Activated CD8-positive, alpha-beta memory T cell treated with anti-CD3 and anti-CD28 coated beads for 36 hours (primary cell): ENCODE measurements at regions not wholly inside any gene's neighbourhood (a gene's known extent, or its start where the extent isn't known, plus 50 kb on each side); places are given as distances from the start of the nearest gene placed in this dataset.
"Not testable (repeated sequence)": the region's sequence is repeated elsewhere in the genome, so short reads cannot be mapped to it uniquely, and the experiment has no call there.

Experiments
- CTCF ChIA-PET: fragments of 350-600 bp; sonication (Branson Sonifier 250); formaldehyde crosslinking; loops from one replicate; lab custom pipeline; 2021; ENCODE audit warnings: antibody characterized with exemption; lab: Charles Lee
- POLR2A ChIA-PET: fragments of 350-600 bp; sonication (Branson Sonifier 250); formaldehyde crosslinking; loops from one replicate; lab custom pipeline; 2021; ENCODE audit warnings: antibody characterized with exemption; lab: Charles Lee

DNA sequence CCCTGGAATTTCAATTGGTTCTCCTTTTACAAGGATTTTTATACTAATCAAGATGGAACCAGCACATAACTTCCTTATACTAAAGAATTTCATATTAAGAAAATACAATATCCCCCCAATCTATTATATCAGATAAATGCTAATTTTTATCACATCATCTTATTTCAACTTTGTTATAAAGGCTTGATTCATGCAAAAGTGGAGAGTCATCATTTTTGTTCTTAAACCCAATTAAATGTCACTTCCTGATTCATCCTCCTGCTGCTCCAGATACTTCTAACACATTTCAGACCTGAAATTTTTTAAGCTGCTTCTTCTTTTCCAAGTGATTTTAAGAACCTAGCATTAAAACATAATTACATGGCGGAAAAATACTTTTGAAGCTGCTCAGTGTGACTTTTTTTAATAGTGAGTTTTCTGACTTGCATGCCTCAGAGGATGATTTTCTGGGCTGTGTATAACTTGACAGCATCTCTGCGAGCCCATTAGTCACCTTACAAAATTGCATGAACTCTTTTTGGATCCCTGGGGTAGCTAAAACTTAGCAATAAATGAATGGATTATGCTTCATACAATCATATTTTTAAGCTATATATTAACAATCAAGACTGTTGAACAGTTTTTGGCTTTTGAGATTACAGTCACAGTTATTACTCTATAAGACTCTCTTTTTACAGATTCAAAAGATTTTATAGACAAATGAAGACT is 134.1 kb downstream of the ELOVL4 start:
- POLR2A ChIA-PET: no interaction called here

DNA sequence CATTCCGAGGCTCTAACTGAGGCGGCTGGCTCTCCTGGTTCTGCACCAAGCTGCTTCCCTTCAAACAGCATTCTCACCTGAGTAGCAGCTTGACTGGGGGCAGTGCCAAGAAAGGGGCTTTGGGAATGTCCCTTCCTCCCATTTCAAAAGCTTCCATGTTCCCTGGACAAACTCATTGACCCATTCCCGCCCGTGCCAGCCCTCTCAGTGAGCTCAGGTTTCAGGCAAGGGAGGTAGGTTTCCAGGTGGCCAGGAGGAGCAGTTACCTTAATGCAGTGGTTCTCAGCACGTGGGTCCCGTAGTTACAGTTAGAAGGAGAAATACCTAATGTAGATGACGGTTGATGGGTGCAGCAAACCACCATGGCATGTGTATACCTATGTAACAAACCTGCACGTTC is 135.2 kb downstream of the ELOVL4 start:
- CTCF ChIA-PET: interaction anchor here (1.2 kb wide), 1 partner anchor 34 kb away, joined by 3 read pairs; no protein-coding TSS in a partner anchor

More for the DNA sequence above, 134.1 kb downstream of the ELOVL4 start:
- CTCF ChIA-PET: interaction anchor here (0.6 to 1.4 kb wide), 2 partner anchors 37 to 40 kb away, joined by 3 to 5 read pairs; no protein-coding TSS in a partner anchor

DNA sequence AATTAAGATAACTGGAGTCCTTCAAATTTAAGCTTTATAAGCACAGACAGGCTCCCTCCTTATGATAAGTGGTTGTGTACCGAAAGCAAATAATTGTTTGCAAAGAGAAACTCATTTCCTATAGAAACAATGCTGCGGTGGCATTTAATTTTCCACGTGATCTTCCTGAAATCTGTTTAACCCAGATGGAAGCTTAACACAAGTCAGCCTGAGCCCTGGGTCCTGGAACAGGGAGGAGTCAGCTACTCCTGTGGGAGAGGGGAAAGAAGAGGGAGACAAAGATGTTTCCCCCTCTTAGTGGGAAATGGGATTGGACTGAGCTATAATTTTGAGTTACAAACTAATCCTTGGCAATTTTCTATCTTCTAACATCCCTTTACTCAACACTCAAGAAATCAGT is 136.5 kb downstream of the ELOVL4 start:
- ChIA-PET POLR2A (no interaction called here), CTCF (interaction anchor here (1.1 kb wide), 1 partner anchor 33 kb away, joined by 3 read pairs; no protein-coding TSS in a partner anchor)

More for the DNA sequence above, 135.2 kb downstream of the ELOVL4 start:
- POLR2A ChIA-PET: no interaction called here

DNA sequence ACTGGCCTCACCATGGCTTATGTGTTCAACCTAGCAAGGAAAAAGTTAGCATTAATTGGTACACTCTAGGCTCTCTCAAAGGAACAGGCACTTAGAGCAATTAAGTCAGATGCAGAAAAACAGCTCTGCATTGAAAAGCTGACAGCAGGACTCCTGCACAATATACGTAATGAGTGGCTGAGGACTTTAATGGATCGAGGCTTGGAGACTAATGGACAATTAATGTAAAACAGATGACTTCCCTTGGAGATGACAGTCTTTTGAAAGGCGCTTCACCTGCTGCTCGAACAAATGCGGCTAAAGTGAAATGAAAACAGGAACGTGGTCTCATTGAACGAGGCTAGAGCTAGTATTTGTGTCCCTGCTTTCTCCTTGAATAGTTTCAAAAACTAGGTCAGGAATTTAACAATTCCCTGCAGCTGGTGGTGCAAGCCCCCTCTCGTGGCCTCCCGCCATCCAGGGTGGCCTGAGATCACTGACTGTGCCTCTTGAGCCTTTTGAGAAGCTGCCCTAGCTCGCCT is 137.1 kb downstream of the ELOVL4 start:
- ChIA-PET POLR2A (no interaction called here), CTCF (interaction anchor here (1.1 kb wide), 1 partner anchor 32 kb away, joined by 3 read pairs; no protein-coding TSS in a partner anchor)

DNA sequence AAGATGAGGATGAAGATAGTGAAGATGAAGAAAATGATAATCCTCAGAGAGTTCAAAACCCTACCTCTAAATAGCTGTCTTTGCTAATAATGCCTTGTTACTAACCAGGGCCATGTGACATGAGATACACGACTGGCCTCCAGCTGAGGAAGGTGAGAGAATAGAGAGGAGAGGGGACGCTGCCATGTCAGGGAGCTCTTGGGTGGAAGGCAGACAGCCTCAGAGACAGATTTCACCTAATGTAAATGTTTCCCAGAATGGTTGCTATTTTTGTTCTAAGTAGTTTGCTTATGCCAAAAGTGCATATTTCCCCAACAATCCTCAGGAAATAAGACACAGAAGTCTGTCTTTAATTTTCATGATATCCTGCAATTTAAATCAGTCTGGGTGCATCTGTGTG is 138.4 kb downstream of the ELOVL4 start:
- POLR2A ChIA-PET: no interaction called here
- CTCF ChIA-PET: interaction anchor here (0.8 kb wide), 1 partner anchor 31 kb away, joined by 3 read pairs; no protein-coding TSS in a partner anchor

DNA sequence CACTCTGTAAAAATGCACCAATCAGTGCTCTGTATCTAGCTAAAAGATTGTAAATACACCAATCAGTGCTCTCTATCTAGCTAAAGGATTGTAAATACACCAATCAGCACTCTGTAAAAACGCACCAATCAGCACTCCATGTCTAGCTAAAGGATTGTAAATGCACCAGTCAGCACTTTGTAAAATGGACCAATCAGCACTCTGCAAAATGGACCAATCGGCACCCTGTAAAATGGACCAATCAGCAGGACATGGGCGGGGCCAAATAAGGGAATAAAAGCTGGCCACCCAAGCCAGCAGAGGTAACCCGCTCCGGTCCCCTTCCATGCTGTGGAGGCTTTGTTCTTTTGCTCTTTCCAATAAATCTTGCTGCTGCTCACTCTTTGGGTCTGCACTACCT is 140.7 kb downstream of the ELOVL4 start:
- CTCF ChIA-PET, POLR2A ChIA-PET: not testable (repeated sequence)

DNA sequence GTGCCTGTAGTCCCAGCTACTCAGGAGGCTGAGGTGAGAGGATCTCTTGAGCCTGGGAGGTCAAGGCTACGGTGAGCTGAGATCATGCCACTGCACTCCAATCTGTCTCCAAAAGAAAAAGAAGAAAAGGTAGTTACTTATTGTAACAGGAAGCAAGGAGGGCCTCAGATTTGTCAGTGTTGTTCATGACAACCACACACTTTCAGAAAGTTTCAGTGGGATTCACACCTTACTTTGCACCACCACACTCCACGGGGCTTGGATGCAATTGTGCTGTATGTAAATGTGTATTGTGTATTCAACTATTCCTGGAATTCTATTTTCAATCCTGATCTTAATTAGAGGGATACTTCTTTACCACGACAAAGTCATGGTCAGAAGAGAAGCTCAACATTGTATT is 142.6 kb downstream of the ELOVL4 start:
- POLR2A ChIA-PET: no interaction called here
- CTCF ChIA-PET: no interaction called here

DNA sequence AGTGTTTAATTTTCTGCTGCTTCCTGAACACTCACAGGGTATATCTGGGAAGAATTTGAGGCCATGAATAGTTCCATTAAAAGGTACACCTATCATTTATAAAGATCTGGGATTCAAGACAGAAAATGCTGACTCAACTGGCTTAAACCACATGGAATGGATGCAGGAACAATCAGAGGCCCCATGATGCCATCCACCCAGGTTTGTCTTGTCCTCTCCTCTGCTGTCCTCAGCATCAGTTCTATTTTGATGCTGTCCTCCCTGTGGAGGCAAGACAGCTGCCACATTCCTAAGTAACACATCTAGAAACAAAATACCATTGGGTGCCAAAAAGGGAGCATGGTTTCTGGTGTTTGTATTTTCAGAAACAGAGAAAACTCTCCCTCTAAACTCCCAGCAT is 143.4 kb downstream of the ELOVL4 start:
- CTCF ChIA-PET: no interaction called here
- POLR2A ChIA-PET: no interaction called here

DNA sequence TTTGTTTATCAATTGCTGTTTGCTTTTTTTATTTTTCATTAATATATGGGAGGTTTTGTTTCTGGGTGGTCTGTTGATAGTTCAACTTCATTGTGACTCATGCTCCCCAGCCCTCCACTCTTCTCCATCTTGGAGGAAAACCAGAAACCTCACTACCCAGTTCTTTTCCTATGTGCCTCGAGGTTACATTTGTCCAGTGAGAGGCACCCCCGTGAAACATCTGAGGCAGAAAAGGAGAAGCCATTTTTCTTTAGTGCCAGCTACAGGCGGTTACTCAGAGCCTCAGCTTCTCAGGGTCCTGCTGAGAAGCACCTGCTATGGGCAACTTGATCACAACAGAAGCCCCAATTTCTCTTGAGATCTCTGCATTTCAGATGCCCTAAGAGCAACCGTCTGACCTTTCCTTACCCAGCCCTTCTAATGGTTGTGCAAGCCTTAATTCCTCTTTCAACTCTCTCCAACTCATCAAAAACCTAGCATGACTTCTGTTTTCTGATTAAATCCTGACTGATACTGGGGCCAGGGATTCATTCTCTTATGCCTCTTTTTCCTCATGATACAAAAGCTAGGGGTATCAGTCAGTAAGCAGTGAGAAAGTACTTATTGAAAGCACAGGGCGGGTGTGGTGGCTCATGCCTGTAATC is 144.6 kb downstream of the ELOVL4 start:
- ChIA-PET CTCF (no interaction called here), POLR2A (no interaction called here)

DNA sequence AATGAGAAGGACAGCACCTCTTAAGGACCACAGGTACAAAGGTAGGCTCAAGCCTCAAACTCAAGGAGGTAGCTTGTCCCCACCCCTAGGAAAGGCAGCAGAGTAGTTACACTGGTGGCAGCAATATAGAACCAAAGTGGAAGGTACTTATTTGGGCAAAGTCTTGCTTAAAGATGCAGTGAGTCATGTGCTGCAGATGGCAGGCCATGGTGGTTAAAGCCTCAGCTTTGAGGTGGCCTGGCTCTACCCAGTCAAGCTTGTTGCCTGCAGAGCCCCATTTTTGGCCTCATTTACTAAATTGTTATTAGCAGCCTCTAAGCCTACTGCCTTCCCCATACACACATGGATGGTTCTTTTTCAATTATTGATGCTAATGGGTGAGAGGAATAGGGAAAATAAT is 146.0 kb downstream of the ELOVL4 start:
- CTCF ChIA-PET: no interaction called here

DNA sequence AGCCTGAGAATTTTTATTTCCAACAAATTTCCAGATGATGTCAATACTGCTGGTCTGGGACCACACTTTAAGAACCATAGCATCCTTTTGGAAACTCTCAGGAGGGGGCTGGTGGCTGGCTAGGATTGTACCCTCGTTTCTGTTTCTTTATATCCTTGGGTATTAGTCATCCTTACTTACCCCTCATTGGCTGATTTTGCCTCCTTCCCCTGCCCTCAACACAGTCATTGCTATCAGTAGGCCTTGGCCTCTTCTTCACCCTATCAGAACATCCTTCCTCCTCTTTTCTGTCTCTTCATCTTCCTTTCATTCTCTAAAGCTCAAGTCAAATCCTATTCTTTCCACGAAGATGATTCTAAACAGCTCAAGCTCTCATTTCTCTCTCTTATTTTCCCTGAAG is 148.5 kb downstream of the ELOVL4 start:
- POLR2A ChIA-PET: no interaction called here

More for the DNA sequence above, 146.0 kb downstream of the ELOVL4 start:
- POLR2A ChIA-PET: interaction anchor here (0.7 kb wide), 1 partner anchor 1181 kb away, joined by 3 read pairs; no protein-coding TSS in a partner anchor

DNA sequence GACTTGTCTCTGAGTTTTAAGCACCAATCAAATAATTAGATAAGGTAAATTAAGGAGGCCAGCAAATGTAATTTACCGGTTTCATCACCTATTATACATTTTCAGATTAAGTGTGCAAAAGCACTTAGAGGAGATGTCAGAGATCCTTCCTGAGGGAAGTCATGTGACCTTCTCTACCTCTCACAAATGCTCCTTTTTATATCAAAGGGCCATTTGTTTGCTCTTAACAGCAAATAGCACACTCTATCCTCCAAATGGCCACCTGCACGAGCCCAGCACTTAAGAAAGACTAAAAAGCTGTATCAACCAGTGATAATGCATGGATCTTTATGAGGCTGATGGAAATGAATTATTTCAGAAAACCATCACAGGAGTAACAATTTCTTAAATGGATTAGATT is 149.4 kb downstream of the ELOVL4 start:
- ChIA-PET CTCF (no interaction called here), POLR2A (no interaction called here)

More for the DNA sequence above, 148.5 kb downstream of the ELOVL4 start:
- CTCF ChIA-PET: no interaction called here

DNA sequence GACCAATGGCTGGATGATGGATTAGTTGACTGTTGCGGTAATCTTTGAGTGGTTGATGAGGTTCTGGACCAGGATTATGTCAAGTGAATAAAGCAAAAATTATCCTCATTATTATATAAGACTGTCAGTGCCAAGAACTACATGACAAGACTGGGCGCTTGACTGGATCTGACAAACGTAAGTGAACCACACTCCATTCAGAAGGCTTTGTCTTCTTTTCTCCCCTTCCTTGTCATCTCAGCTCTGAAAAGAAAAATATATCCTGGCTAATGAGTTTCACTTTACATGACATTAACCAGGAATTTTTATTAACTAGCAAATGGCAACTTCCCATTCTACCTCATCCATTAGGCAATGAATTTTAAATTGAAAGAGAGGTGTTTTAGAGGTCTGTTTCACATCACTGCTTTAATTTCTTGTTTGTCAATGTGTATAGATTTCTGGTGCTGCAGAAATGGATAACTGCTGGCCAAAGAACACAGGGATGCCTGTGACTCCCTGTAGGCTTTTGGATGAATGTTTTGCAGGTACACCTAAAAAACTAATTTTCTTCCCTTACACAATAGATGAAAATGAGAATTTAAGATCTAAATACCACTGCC is 150.1 kb downstream of the ELOVL4 start:
- CTCF ChIA-PET: no interaction called here
- POLR2A ChIA-PET: no interaction called here

DNA sequence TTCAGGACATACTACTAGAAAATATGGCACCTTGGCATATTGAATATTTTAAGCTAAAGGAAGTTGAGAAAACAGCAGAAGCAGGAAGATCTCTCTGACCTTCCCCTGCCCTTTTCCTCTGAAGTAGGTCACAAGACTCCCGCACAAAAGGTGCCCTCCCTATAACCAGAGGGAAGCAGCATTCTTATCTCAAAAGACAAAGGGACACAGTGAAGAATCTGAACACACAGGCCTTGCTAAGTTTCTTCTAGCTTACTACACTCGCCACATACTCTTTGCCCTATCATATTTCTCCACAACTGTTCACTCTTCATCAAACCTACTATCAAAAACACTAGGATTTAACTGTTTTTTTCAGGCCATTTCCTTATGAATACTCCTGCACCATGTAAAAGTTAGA is 151.2 kb downstream of the ELOVL4 start:
- CTCF ChIA-PET: no interaction called here
- POLR2A ChIA-PET: no interaction called here

DNA sequence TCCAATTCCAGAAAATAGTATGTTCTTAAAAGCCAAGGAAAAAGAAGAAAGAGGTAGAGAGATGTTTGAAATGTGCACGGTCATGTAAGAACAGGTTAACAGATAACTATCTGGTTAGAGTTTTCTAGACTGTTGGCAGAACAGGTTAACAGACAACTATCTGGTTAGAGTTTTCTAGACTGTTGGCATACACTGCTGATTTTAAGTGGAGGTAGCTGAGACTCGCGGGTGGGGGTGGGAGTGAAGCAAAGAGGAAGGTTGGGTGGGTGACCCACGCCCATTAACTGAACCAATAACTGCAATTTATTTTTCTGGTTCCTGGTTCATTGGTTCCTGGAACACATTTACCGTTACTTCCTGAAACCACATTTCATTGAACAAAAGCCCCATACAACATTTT is 157.5 kb downstream of the ELOVL4 start:
- ChIA-PET POLR2A (interaction anchor here (0.6 kb wide), 1 partner anchor 390 kb away, joined by 3 read pairs; no protein-coding TSS in a partner anchor), CTCF (interaction anchor here (0.9 kb wide), 1 partner anchor 12 kb away, joined by 4 read pairs; no protein-coding TSS in a partner anchor)

DNA sequence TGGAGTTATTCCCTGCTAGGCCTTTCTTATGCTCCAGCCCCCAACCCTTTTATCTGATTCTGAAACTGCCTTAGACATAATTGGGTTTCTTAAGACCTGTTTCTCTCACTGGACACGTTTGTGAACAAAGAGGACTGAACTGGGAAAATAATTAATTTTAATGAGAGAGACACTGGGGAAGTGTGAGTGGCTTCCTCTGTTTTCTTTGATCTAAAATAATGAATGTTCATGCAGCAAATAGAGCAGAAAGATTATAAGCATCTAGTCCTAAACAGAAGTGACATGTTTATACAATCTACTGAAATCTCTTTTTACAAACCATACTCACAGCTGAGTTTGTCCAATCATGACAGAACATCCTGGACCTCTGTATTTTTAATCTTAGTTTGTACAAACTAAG is 157.6 kb downstream of the SH3BGRL2 start:
- CTCF ChIA-PET: no interaction called here
- POLR2A ChIA-PET: no interaction called here

DNA sequence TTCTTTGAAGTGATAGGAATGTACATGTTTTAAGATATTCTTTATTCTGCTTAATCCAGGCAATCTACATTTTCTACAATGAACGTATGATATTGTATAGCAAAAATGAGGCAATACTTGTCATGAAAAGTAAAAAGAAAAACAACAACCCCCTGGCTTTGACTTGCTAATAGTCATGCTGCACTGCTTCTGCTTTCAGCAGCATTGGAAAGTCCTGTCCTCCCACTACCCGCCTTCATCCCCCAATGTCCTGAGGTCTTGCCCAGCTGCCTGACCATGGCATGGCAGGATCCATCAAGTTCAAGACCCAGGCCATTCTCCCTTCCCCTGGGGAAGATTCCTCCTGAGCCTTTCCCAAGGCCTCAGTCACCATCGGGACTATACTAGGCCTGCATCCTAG is 156.5 kb downstream of the SH3BGRL2 start:
- ChIA-PET CTCF (no interaction called here), POLR2A (no interaction called here)

DNA sequence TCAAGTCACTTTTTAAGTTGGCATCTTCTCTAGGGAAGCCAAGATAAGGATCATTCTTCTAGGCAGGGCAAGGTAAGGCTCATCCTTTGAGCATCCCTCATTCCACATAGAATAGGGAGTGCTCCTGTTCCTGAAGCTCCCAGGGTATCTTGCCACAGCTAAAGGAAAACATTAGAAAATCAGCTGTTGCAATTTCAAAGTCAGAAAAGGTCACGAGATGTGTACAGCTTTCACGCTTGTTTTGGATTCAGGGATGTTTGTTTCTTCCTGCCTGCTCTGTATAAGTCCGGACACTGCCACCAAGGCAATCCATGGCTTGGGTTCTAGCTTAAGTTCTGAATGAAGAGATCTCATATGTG is 153.2 kb downstream of the SH3BGRL2 start:
- CTCF ChIA-PET: interaction anchor here (1.1 kb wide), 1 partner anchor 16 kb away, joined by 3 read pairs; no protein-coding TSS in a partner anchor
- POLR2A ChIA-PET: no interaction called here

DNA sequence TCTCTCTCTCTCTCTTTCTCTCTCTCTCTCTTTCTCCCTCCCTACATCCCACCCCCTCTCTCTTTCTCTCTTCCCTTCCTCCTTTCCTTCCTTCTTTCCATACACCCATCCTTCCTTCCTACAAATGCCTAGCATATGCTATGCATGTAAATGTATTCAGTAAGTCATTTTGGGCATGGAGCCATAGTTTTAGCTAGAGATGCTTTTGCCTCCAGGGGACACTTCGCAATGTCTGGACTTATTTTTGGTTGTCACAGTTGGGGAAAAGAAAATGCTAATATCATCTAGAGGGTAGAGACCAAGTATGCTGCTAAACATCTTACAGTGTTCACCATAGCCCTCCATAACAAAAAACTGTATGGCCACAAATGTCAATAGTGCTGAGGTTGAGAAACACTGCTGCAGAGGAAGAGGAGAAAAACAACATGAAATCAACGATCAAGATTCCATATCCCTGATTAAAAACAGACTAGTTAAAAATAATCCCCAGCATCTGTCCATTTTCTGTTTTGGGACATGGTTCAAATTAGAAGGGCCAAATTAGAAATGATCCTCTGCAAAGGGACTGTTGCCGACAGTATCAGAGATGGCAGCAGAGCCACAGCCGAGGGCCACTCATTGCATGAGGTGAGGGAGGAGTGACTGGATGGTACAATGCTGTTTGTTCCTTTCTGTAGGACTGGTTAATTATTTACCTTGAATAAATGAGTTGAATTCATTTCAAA is 152.7 kb downstream of the SH3BGRL2 start:
- ChIA-PET POLR2A (no interaction called here), CTCF (interaction anchor here (1.1 kb wide), 1 partner anchor 15 kb away, joined by 3 read pairs; no protein-coding TSS in a partner anchor)
